H9 (cell line): ENCODE measurements at regions not wholly inside any gene's neighbourhood (a gene's known extent, or its start where the extent isn't known, plus 50 kb on each side); places are given as distances from the start of the nearest gene placed in this dataset.

Experiments used
- DNase-seq: peaks from one replicate; pipeline ENCODE4 v3.0.0-alpha.2; 2017
- H2AFZ ChIP-seq: one replicate; pipeline ENCODE4 v1.6.1; 2013; ENCODE audit warnings: mild to moderate bottlenecking, low read length, control low read depth, moderate library complexity
- H2AK5ac ChIP-seq: 2 replicates; pipeline ENCODE4 v1.6.1; 2013; ENCODE audit warnings: low read length, control low read depth, mixed read lengths; ENCODE audit not compliant: insufficient read length
- H2BK120ac ChIP-seq: one replicate; pipeline ENCODE4 v1.6.1; 2013; ENCODE audit warnings: low read depth, mild to moderate bottlenecking, low read length, control low read depth, inconsistent platforms; ENCODE audit not compliant: poor library complexity, severe bottlenecking
- H2BK12ac ChIP-seq: 2 replicates; pipeline ENCODE4 v1.6.1; 2013; ENCODE audit warnings: low read length, control low read depth, mixed read lengths, low read depth; ENCODE audit not compliant: insufficient read length
- H2BK15ac ChIP-seq: 2 replicates; pipeline ENCODE4 v1.6.1; 2013; ENCODE audit warnings: low read depth, low read length, control low read depth
- H2BK20ac ChIP-seq: one replicate; pipeline ENCODE4 v1.6.1; 2013; ENCODE audit warnings: low read depth, mild to moderate bottlenecking, low read length, control low read depth, inconsistent platforms; ENCODE audit not compliant: poor library complexity, severe bottlenecking
- H2BK5ac ChIP-seq: 2 replicates; pipeline ENCODE4 v1.6.1; 2013; ENCODE audit warnings: low read length, control low read depth, mixed read lengths; ENCODE audit not compliant: insufficient read length
- H3K14ac ChIP-seq: 2 replicates; pipeline ENCODE4 v1.6.1; 2013; ENCODE audit warnings: low read length, control low read depth; ENCODE audit not compliant: insufficient read depth
- H3K18ac ChIP-seq: 2 replicates; pipeline ENCODE4 v1.6.1; 2013; ENCODE audit warnings: low read depth, mild to moderate bottlenecking, mixed read lengths, low read length, control low read depth; ENCODE audit not compliant: insufficient read length
- H3K23ac ChIP-seq: 2 replicates; pipeline ENCODE4 v1.6.1; 2013; ENCODE audit warnings: low read length, control low read depth, mixed read lengths, low read depth; ENCODE audit not compliant: insufficient read length
- H3K23me2 ChIP-seq: 2 replicates; pipeline ENCODE4 v1.6.1; 2013; ENCODE audit warnings: low read depth, mild to moderate bottlenecking, mixed read lengths, low read length, control low read depth; ENCODE audit not compliant: insufficient read length, poor library complexity, severe bottlenecking
- H3K27ac ChIP-seq: 2 replicates; pipeline ENCODE4 v1.5.1; 2013; ENCODE audit warnings: low read length, control low read depth, mixed read lengths, low read depth; ENCODE audit not compliant: insufficient read length
- H3K27me3 ChIP-seq: 2 replicates; pipeline ENCODE4 v1.6.1; 2013; ENCODE audit warnings: low read length, control low read depth, inconsistent platforms; ENCODE audit not compliant: insufficient read depth
- H3K4ac ChIP-seq: 2 replicates; pipeline ENCODE4 v1.6.1; 2013; ENCODE audit warnings: low read depth, mild to moderate bottlenecking, control low read depth, inconsistent platforms, low read length, moderate library complexity
- H3K4me1 ChIP-seq: 2 replicates; pipeline ENCODE4 v1.6.1; 2013; ENCODE audit warnings: low read length, control low read depth, inconsistent platforms; ENCODE audit not compliant: insufficient read depth
- H3K4me2 ChIP-seq: 2 replicates; pipeline ENCODE4 v1.6.1; 2013; ENCODE audit warnings: low read length, control low read depth, mixed read lengths; ENCODE audit not compliant: insufficient read length, insufficient read depth
- H3K56ac ChIP-seq: 2 replicates; pipeline ENCODE4 v1.6.1; 2013; ENCODE audit warnings: low read depth, mild to moderate bottlenecking, mixed read lengths, low read length, control low read depth; ENCODE audit not compliant: insufficient read length
- H3K79me1 ChIP-seq: 2 replicates; pipeline ENCODE4 v1.6.1; 2013; ENCODE audit warnings: low read depth, mild to moderate bottlenecking, moderate library complexity, low read length, control low read depth, inconsistent platforms; ENCODE audit not compliant: insufficient read depth, poor library complexity, severe bottlenecking
- H3K79me2 ChIP-seq: 2 replicates; pipeline ENCODE4 v1.6.1; 2013; ENCODE audit warnings: low read length, control low read depth, inconsistent platforms; ENCODE audit not compliant: insufficient read depth
- H3K9ac ChIP-seq: 2 replicates; pipeline ENCODE4 v1.6.1; 2013; ENCODE audit warnings: low read length, control low read depth, mixed read lengths; ENCODE audit not compliant: insufficient read length; ENCODE audit errors: extremely low read depth
- H3K9me3 ChIP-seq: one replicate; pipeline ENCODE4 v1.6.1; 2013; ENCODE audit warnings: low read depth, low read length, inconsistent platforms; ENCODE audit not compliant: control insufficient read depth
- H3T11ph ChIP-seq: one replicate; pipeline ENCODE4 v1.6.1; 2013; ENCODE audit warnings: mild to moderate bottlenecking, low read length, control low read depth, inconsistent platforms
- H4K20me1 ChIP-seq: one replicate; pipeline ENCODE4 v1.6.1; 2013; ENCODE audit not compliant: control insufficient read depth, insufficient read length, insufficient read depth
- H4K5ac ChIP-seq: 2 replicates; pipeline ENCODE4 v1.6.1; 2013; ENCODE audit warnings: low read depth, mild to moderate bottlenecking, mixed read lengths, low read length, control low read depth; ENCODE audit not compliant: insufficient read length
- H4K8ac ChIP-seq: replicated peaks from 2 replicates; pipeline ENCODE4 v1.6.1; 2013; ENCODE audit warnings: low read length, control low read depth, mixed read lengths, low read depth; ENCODE audit not compliant: insufficient read length
- H4K91ac ChIP-seq: 2 replicates; pipeline ENCODE4 v1.6.1; 2013; ENCODE audit warnings: low read depth, mild to moderate bottlenecking, moderate library complexity, mixed read lengths, low read length, control low read depth; ENCODE audit not compliant: insufficient read length
- H3K27ac Mint-ChIP-seq, 3 experiments: 2 replicates in 2 of 3; 3 replicates in 1 of 3; pipeline ENCODE4 v1.8.0; 2020 to 2021; ENCODE audit warnings: mixed read lengths in 3 of 3, mild to moderate bottlenecking in 1 of 3, moderate library complexity in 1 of 3
- H3K27me3 Mint-ChIP-seq: 2 replicates; pipeline ENCODE4 v1.8.0; 2021; ENCODE audit warnings: low read depth, mild to moderate bottlenecking, moderate library complexity, mixed read lengths
- H3K36me3 Mint-ChIP-seq, 3 experiments: 2 replicates in 2 of 3; 3 replicates in 1 of 3; pipeline ENCODE4 v1.8.0; 2020 to 2021; ENCODE audit warnings: low read depth in 3 of 3, mixed read lengths in 3 of 3; ENCODE audit not compliant: insufficient read depth in 1 of 3
- H3K4me1 Mint-ChIP-seq, 2 experiments: 2 replicates each; pipeline ENCODE4 v1.8.0; 2020; ENCODE audit warnings: mixed read lengths in 2 of 2
- H3K4me3 Mint-ChIP-seq, 2 experiments: 2 replicates in 1 of 2; 3 replicates in 1 of 2; pipeline ENCODE4 v1.8.0; 2020 to 2021; ENCODE audit warnings: mild to moderate bottlenecking in 2 of 2, mixed read lengths in 2 of 2, moderate library complexity in 1 of 2
- H3K9me3 Mint-ChIP-seq, 2 experiments: 2 replicates in 1 of 2; 3 replicates in 1 of 2; pipeline ENCODE4 v1.8.0; 2020; ENCODE audit warnings: mild to moderate bottlenecking in 2 of 2, mixed read lengths in 2 of 2, moderate library complexity in 1 of 2
- CTCF ChIP-seq: fragments of 200-600 bp; sonication (generic); conservative IDR thresholded peaks from 3 replicates; pipeline ENCODE4 v1.8.0; 2021; ENCODE audit warnings: antibody characterized with exemption, mild to moderate bottlenecking
- WGBS: extraction: QIAGEN DNeasy Blood & Tissue Kit; methylation state at CpG from one replicate; pipeline ENCODE4 v1.1.7; 2013; ENCODE audit warnings: missing lambda C conversion rate, low lambda C conversion rate, mixed read lengths; ENCODE audit not compliant: insufficient read length; ENCODE audit errors: extremely low coverage; 5-methylcytosine and 5-hydroxymethylcytosine counted together

GRCh38 chr20:7672571-7672970 lies 267.7 kb downstream of the HAO1 start:
- no peak overlapping the region for H3K27ac Mint-ChIP-seq
- no peak overlapping the region for H2AK5ac ChIP-seq
- H3K9me3 Mint-ChIP-seq: no peaks in the 10 kb centered on the region
- H3K27me3 ChIP-seq: no peaks in the 10 kb centered on the region
- no peak overlapping the region for H2BK5ac ChIP-seq
- no peaks in the 10 kb centered on the region for H3K23me2 ChIP-seq
- H3K27me3 Mint-ChIP-seq: no peaks in the 10 kb centered on the region
- no peak overlapping the region for H3K23ac ChIP-seq
- no peak overlapping the region for H3K4me2 ChIP-seq
- no peak overlapping the region for H3K4ac ChIP-seq
- no peak overlapping the region for H2BK15ac ChIP-seq
- H4K20me1 ChIP-seq: no peaks in the 10 kb centered on the region
- no peak overlapping the region for H2AFZ ChIP-seq
- no peak overlapping the region for H2BK12ac ChIP-seq
- DNase-seq: no peak
- no peaks in the 10 kb centered on the region for H3K79me1 ChIP-seq
- no peaks in the 10 kb centered on the region for H3K79me2 ChIP-seq
- H3K27ac ChIP-seq: no peak overlapping the region
- WGBS: no CpG with 5 or more reads among the region's 7 CpGs
- no peak overlapping the region for H4K91ac ChIP-seq
- TF ChIP-seq CTCF: no peak
- H3K4me1 ChIP-seq: no peaks in the 10 kb centered on the region
- H3K9me3 ChIP-seq: no peaks in the 10 kb centered on the region
- H3K56ac ChIP-seq: no peak overlapping the region
- no peak overlapping the region for H4K8ac ChIP-seq
- no peak overlapping the region for H2BK20ac ChIP-seq
- H3K36me3 Mint-ChIP-seq: no peaks in the 10 kb centered on the region
- peaks cover 6 to 7% of the 10 kb centered on the region in 2 experiments; a peak in 3 of 4 replicates for H3K4me1 Mint-ChIP-seq
- no peak overlapping the region for H3K18ac ChIP-seq
- no peak overlapping the region for H2BK120ac ChIP-seq
- no peak overlapping the region for H3T11ph ChIP-seq
- no peak overlapping the region for H4K5ac ChIP-seq
- H3K14ac ChIP-seq: no peak overlapping the region
- no peak overlapping the region for H3K4me3 Mint-ChIP-seq
- H3K9ac ChIP-seq: no peak overlapping the region
